H9 (cell line): ENCODE measurements at regions not wholly inside any gene's neighbourhood (a gene's known extent, or its start where the extent isn't known, plus 50 kb on each side); places are given as distances from the start of the nearest gene placed in this dataset.

Experiments used
- DNase-seq: peaks from one replicate; pipeline ENCODE4 v3.0.0-alpha.2; 2017
- H2AFZ ChIP-seq: one replicate; pipeline ENCODE4 v1.6.1; 2013; ENCODE audit warnings: mild to moderate bottlenecking, low read length, control low read depth, moderate library complexity
- H2AK5ac ChIP-seq: 2 replicates; pipeline ENCODE4 v1.6.1; 2013; ENCODE audit warnings: low read length, control low read depth, mixed read lengths; ENCODE audit not compliant: insufficient read length
- H2BK120ac ChIP-seq: one replicate; pipeline ENCODE4 v1.6.1; 2013; ENCODE audit warnings: low read depth, mild to moderate bottlenecking, low read length, control low read depth, inconsistent platforms; ENCODE audit not compliant: poor library complexity, severe bottlenecking
- H2BK12ac ChIP-seq: 2 replicates; pipeline ENCODE4 v1.6.1; 2013; ENCODE audit warnings: low read length, control low read depth, mixed read lengths, low read depth; ENCODE audit not compliant: insufficient read length
- H2BK15ac ChIP-seq: 2 replicates; pipeline ENCODE4 v1.6.1; 2013; ENCODE audit warnings: low read depth, low read length, control low read depth
- H2BK20ac ChIP-seq: one replicate; pipeline ENCODE4 v1.6.1; 2013; ENCODE audit warnings: low read depth, mild to moderate bottlenecking, low read length, control low read depth, inconsistent platforms; ENCODE audit not compliant: poor library complexity, severe bottlenecking
- H2BK5ac ChIP-seq: 2 replicates; pipeline ENCODE4 v1.6.1; 2013; ENCODE audit warnings: low read length, control low read depth, mixed read lengths; ENCODE audit not compliant: insufficient read length
- H3K14ac ChIP-seq: 2 replicates; pipeline ENCODE4 v1.6.1; 2013; ENCODE audit warnings: low read length, control low read depth; ENCODE audit not compliant: insufficient read depth
- H3K18ac ChIP-seq: 2 replicates; pipeline ENCODE4 v1.6.1; 2013; ENCODE audit warnings: low read depth, mild to moderate bottlenecking, mixed read lengths, low read length, control low read depth; ENCODE audit not compliant: insufficient read length
- H3K23ac ChIP-seq: 2 replicates; pipeline ENCODE4 v1.6.1; 2013; ENCODE audit warnings: low read length, control low read depth, mixed read lengths, low read depth; ENCODE audit not compliant: insufficient read length
- H3K23me2 ChIP-seq: 2 replicates; pipeline ENCODE4 v1.6.1; 2013; ENCODE audit warnings: low read depth, mild to moderate bottlenecking, mixed read lengths, low read length, control low read depth; ENCODE audit not compliant: insufficient read length, poor library complexity, severe bottlenecking
- H3K27ac ChIP-seq: 2 replicates; pipeline ENCODE4 v1.5.1; 2013; ENCODE audit warnings: low read length, control low read depth, mixed read lengths, low read depth; ENCODE audit not compliant: insufficient read length
- H3K27me3 ChIP-seq: 2 replicates; pipeline ENCODE4 v1.6.1; 2013; ENCODE audit warnings: low read length, control low read depth, inconsistent platforms; ENCODE audit not compliant: insufficient read depth
- H3K4ac ChIP-seq: 2 replicates; pipeline ENCODE4 v1.6.1; 2013; ENCODE audit warnings: low read depth, mild to moderate bottlenecking, control low read depth, inconsistent platforms, low read length, moderate library complexity
- H3K4me1 ChIP-seq: 2 replicates; pipeline ENCODE4 v1.6.1; 2013; ENCODE audit warnings: low read length, control low read depth, inconsistent platforms; ENCODE audit not compliant: insufficient read depth
- H3K4me2 ChIP-seq: 2 replicates; pipeline ENCODE4 v1.6.1; 2013; ENCODE audit warnings: low read length, control low read depth, mixed read lengths; ENCODE audit not compliant: insufficient read length, insufficient read depth
- H3K56ac ChIP-seq: 2 replicates; pipeline ENCODE4 v1.6.1; 2013; ENCODE audit warnings: low read depth, mild to moderate bottlenecking, mixed read lengths, low read length, control low read depth; ENCODE audit not compliant: insufficient read length
- H3K79me1 ChIP-seq: 2 replicates; pipeline ENCODE4 v1.6.1; 2013; ENCODE audit warnings: low read depth, mild to moderate bottlenecking, moderate library complexity, low read length, control low read depth, inconsistent platforms; ENCODE audit not compliant: insufficient read depth, poor library complexity, severe bottlenecking
- H3K79me2 ChIP-seq: 2 replicates; pipeline ENCODE4 v1.6.1; 2013; ENCODE audit warnings: low read length, control low read depth, inconsistent platforms; ENCODE audit not compliant: insufficient read depth
- H3K9ac ChIP-seq: 2 replicates; pipeline ENCODE4 v1.6.1; 2013; ENCODE audit warnings: low read length, control low read depth, mixed read lengths; ENCODE audit not compliant: insufficient read length; ENCODE audit errors: extremely low read depth
- H3K9me3 ChIP-seq: one replicate; pipeline ENCODE4 v1.6.1; 2013; ENCODE audit warnings: low read depth, low read length, inconsistent platforms; ENCODE audit not compliant: control insufficient read depth
- H3T11ph ChIP-seq: one replicate; pipeline ENCODE4 v1.6.1; 2013; ENCODE audit warnings: mild to moderate bottlenecking, low read length, control low read depth, inconsistent platforms
- H4K20me1 ChIP-seq: one replicate; pipeline ENCODE4 v1.6.1; 2013; ENCODE audit not compliant: control insufficient read depth, insufficient read length, insufficient read depth
- H4K5ac ChIP-seq: 2 replicates; pipeline ENCODE4 v1.6.1; 2013; ENCODE audit warnings: low read depth, mild to moderate bottlenecking, mixed read lengths, low read length, control low read depth; ENCODE audit not compliant: insufficient read length
- H4K8ac ChIP-seq: replicated peaks from 2 replicates; pipeline ENCODE4 v1.6.1; 2013; ENCODE audit warnings: low read length, control low read depth, mixed read lengths, low read depth; ENCODE audit not compliant: insufficient read length
- H4K91ac ChIP-seq: 2 replicates; pipeline ENCODE4 v1.6.1; 2013; ENCODE audit warnings: low read depth, mild to moderate bottlenecking, moderate library complexity, mixed read lengths, low read length, control low read depth; ENCODE audit not compliant: insufficient read length
- H3K27ac Mint-ChIP-seq, 3 experiments: 2 replicates in 2 of 3; 3 replicates in 1 of 3; pipeline ENCODE4 v1.8.0; 2020 to 2021; ENCODE audit warnings: mixed read lengths in 3 of 3, mild to moderate bottlenecking in 1 of 3, moderate library complexity in 1 of 3
- H3K27me3 Mint-ChIP-seq: 2 replicates; pipeline ENCODE4 v1.8.0; 2021; ENCODE audit warnings: low read depth, mild to moderate bottlenecking, moderate library complexity, mixed read lengths
- H3K36me3 Mint-ChIP-seq, 3 experiments: 2 replicates in 2 of 3; 3 replicates in 1 of 3; pipeline ENCODE4 v1.8.0; 2020 to 2021; ENCODE audit warnings: low read depth in 3 of 3, mixed read lengths in 3 of 3; ENCODE audit not compliant: insufficient read depth in 1 of 3
- H3K4me1 Mint-ChIP-seq, 2 experiments: 2 replicates each; pipeline ENCODE4 v1.8.0; 2020; ENCODE audit warnings: mixed read lengths in 2 of 2
- H3K4me3 Mint-ChIP-seq, 2 experiments: 2 replicates in 1 of 2; 3 replicates in 1 of 2; pipeline ENCODE4 v1.8.0; 2020 to 2021; ENCODE audit warnings: mild to moderate bottlenecking in 2 of 2, mixed read lengths in 2 of 2, moderate library complexity in 1 of 2
- H3K9me3 Mint-ChIP-seq, 2 experiments: 2 replicates in 1 of 2; 3 replicates in 1 of 2; pipeline ENCODE4 v1.8.0; 2020; ENCODE audit warnings: mild to moderate bottlenecking in 2 of 2, mixed read lengths in 2 of 2, moderate library complexity in 1 of 2
- CTCF ChIP-seq: fragments of 200-600 bp; sonication (generic); conservative IDR thresholded peaks from 3 replicates; pipeline ENCODE4 v1.8.0; 2021; ENCODE audit warnings: antibody characterized with exemption, mild to moderate bottlenecking
- WGBS: extraction: QIAGEN DNeasy Blood & Tissue Kit; methylation state at CpG from one replicate; pipeline ENCODE4 v1.1.7; 2013; ENCODE audit warnings: missing lambda C conversion rate, low lambda C conversion rate, mixed read lengths; ENCODE audit not compliant: insufficient read length; ENCODE audit errors: extremely low coverage; 5-methylcytosine and 5-hydroxymethylcytosine counted together

DNA sequence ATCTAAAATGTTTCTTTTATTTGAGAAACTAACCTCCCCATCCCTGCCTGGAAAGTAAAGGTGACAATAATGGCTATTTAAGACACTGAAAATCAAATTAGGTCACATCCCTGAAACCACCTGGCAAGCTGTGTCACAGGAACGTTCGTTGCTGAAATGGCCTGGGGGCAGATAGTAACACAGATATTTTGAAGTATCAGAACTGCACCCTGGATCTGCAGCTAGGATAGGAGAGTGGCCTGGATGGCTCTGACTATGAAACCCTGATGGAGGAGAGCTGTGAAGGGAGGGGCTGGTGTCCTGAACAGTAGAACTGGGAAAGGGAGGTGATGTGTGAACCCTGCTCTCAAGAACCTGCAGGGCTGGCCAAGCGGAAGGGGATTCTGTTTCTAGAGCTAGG lies 648.3 kb upstream of the CFAP20DC start:
- DNase-seq = no peak
- Histone ChIP-seq H4K20me1 (no peaks in the 10 kb centered on the region), H3K9me3 (no peaks in the 10 kb centered on the region), H3T11ph (no peak overlapping the region), H2AK5ac (no peak overlapping the region), H3K79me2 (no peaks in the 10 kb centered on the region), H4K91ac (no peak overlapping the region), H3K4me2 (no peak overlapping the region), H3K14ac (no peak overlapping the region), H3K23me2 (no peaks in the 10 kb centered on the region), H3K79me1 (no peaks in the 10 kb centered on the region), H2BK12ac (no peak overlapping the region), H3K23ac (no peak overlapping the region), H3K27ac (no peak overlapping the region), H3K56ac (no peak overlapping the region), H3K27me3 (no peaks in the 10 kb centered on the region), H2BK15ac (no peak overlapping the region), H3K4me1 (no peaks in the 10 kb centered on the region), H4K5ac (no peak overlapping the region), H2BK120ac (no peak overlapping the region), H4K8ac (no peak overlapping the region), H3K4ac (no peak overlapping the region), H3K18ac (no peak overlapping the region), H3K9ac (no peak overlapping the region), H2AFZ (no peak overlapping the region), H2BK20ac (no peak overlapping the region), H2BK5ac (no peak overlapping the region)
- TF ChIP-seq CTCF = no peak
- Mint-ChIP-seq H3K9me3 (no peaks in the 10 kb centered on the region), H3K4me1 (no peaks in the 10 kb centered on the region), H3K4me3 (no peak overlapping the region), H3K36me3 (peaks cover 0 to 4% (median 0%) of the 10 kb centered on the region in 3 experiments; a peak in 3 of 7 replicates), H3K27me3 (no peaks in the 10 kb centered on the region; the same call in 1 of the 2 replicates), H3K27ac (no peak overlapping the region)
- WGBS = no CpG with 5 or more reads among the region's 3 CpGs
